IMR-90 (cell line): ENCODE measurements at regions not wholly inside any gene's neighbourhood (a gene's known extent, or its start where the extent isn't known, plus 50 kb on each side); places are given as distances from the start of the nearest gene placed in this dataset.

ENCODE experiments used
- ATAC-seq: fragments of 200-7000 bp; cut with Tn5 transposase; 2 replicates; pipeline ENCODE4 v1.9.1; 2020; ENCODE audit warnings: low read depth, mild to moderate bottlenecking, moderate library complexity
- BruUV-seq: library from RNA; stranded (reverse); fragments of 400-500 nt; replicated peaks from 2 replicates; lab custom pipeline; 2021; lab: Mats Ljungman, UMichigan
- CTCF ChIA-PET: fragments of 300-600 bp; formaldehyde crosslinking; extraction: SDS; loops from one replicate; lab custom pipeline; 2021; ENCODE audit warnings: antibody characterized with exemption; lab: Yijun Ruan, JAX
- POLR2A ChIA-PET: fragments of 300-600 bp; sonication (Branson Sonifier 250); formaldehyde crosslinking; loops from one replicate; lab custom pipeline; 2022; ENCODE audit warnings: antibody characterized with exemption; ENCODE audit not compliant: unreplicated experiment; lab: Charles Lee
- DNase-seq: peaks from one replicate; pipeline ENCODE4 v3.0.0; 2013
- H2AFZ ChIP-seq: replicated peaks from 2 replicates; pipeline ENCODE3; 2013; ENCODE audit warnings: low read length, mild to moderate bottlenecking; ENCODE audit not compliant: poor library complexity
- H2AK5ac ChIP-seq: 2 replicates; pipeline ENCODE4 v1.6.1; 2013; ENCODE audit warnings: low read depth, low read length, inconsistent platforms
- H2AK9ac ChIP-seq: replicated peaks from 2 replicates; pipeline ENCODE3; 2013; ENCODE audit warnings: mild to moderate bottlenecking, low read depth, low read length, moderate library complexity; ENCODE audit not compliant: poor library complexity
- H2BK120ac ChIP-seq: 2 replicates; pipeline ENCODE4 v1.6.1; 2013; ENCODE audit warnings: low read depth, low read length, inconsistent platforms
- H2BK15ac ChIP-seq: 3 replicates; pipeline ENCODE4 v1.6.1; 2013; ENCODE audit warnings: low read depth, low read length, inconsistent platforms
- H2BK20ac ChIP-seq: 2 replicates; pipeline ENCODE4 v1.6.1; 2013; ENCODE audit warnings: low read depth, mild to moderate bottlenecking, inconsistent platforms, low read length, moderate library complexity
- H2BK5ac ChIP-seq: 2 replicates; pipeline ENCODE4 v1.6.1; 2013; ENCODE audit warnings: mild to moderate bottlenecking, low read depth, low read length, inconsistent platforms; ENCODE audit not compliant: poor library complexity, severe bottlenecking
- H3K14ac ChIP-seq: replicated peaks from 2 replicates; pipeline ENCODE4 v1.6.1; 2013; ENCODE audit warnings: low read depth, low read length, inconsistent platforms
- H3K18ac ChIP-seq: 2 replicates; pipeline ENCODE4 v1.6.1; 2013; ENCODE audit warnings: low read depth, low read length, control low read depth
- H3K23ac ChIP-seq: 2 replicates; pipeline ENCODE4 v1.6.1; 2013; ENCODE audit warnings: low read depth, low read length, inconsistent platforms
- H3K27ac ChIP-seq: 2 replicates; pipeline ENCODE4 v1.5.1; 2013; ENCODE audit warnings: mild to moderate bottlenecking, control low read depth, low read length; ENCODE audit not compliant: insufficient read depth
- H3K27me3 ChIP-seq: 2 replicates; pipeline ENCODE4 v1.6.1; 2013; ENCODE audit warnings: low read length; ENCODE audit not compliant: control insufficient read depth, insufficient read depth
- H3K36me3 ChIP-seq: 2 replicates; pipeline ENCODE4 v1.6.1; 2013; ENCODE audit warnings: low read length, mixed read lengths; ENCODE audit not compliant: control insufficient read depth, insufficient read depth
- H3K4ac ChIP-seq: 2 replicates; pipeline ENCODE4 v1.6.1; 2013; ENCODE audit warnings: low read depth, low read length, inconsistent platforms
- H3K4me1 ChIP-seq: 2 replicates; pipeline ENCODE4 v1.6.1; 2013; ENCODE audit warnings: low read length, mixed read lengths; ENCODE audit not compliant: control insufficient read depth, insufficient read depth
- H3K4me2 ChIP-seq: 2 replicates; pipeline ENCODE4 v1.6.1; 2013; ENCODE audit warnings: low read depth, mild to moderate bottlenecking, control low read depth, low read length, moderate library complexity
- H3K4me3 ChIP-seq: 2 replicates; pipeline ENCODE4 v1.5.1; 2013; ENCODE audit warnings: low read depth, mild to moderate bottlenecking, control low read depth, low read length, moderate library complexity; ENCODE audit not compliant: insufficient read depth
- H3K56ac ChIP-seq: 2 replicates; pipeline ENCODE4 v1.6.1; 2013; ENCODE audit warnings: low read length, inconsistent platforms; ENCODE audit not compliant: insufficient read depth; ENCODE audit errors: extremely low read depth
- H3K79me1 ChIP-seq, 2 experiments: 2 replicates each; pipeline ENCODE4 v1.6.1; 2013; ENCODE audit warnings: low read length in 2 of 2, inconsistent platforms in 1 of 2, low read depth in 1 of 2
- H3K9ac ChIP-seq: 2 replicates; pipeline ENCODE4 v1.6.1; 2013; ENCODE audit warnings: low read depth, low read length, control low read depth
- H3K9me1 ChIP-seq: 2 replicates; pipeline ENCODE4 v1.6.1; 2013; ENCODE audit warnings: low read length, inconsistent platforms; ENCODE audit not compliant: insufficient read depth
- H3K9me3 ChIP-seq: 2 replicates; pipeline ENCODE4 v1.6.1; 2013; ENCODE audit warnings: low read length; ENCODE audit not compliant: control insufficient read depth, insufficient read depth
- H4K20me1 ChIP-seq: 2 replicates; pipeline ENCODE4 v1.6.1; 2013; ENCODE audit warnings: low read length, inconsistent platforms; ENCODE audit not compliant: insufficient read depth
- H4K5ac ChIP-seq: 2 replicates; pipeline ENCODE4 v1.6.1; 2013; ENCODE audit warnings: mild to moderate bottlenecking, low read depth, low read length, control low read depth
- H4K8ac ChIP-seq, 2 experiments: 2 replicates each; pipeline ENCODE4 v1.6.1; 2013; ENCODE audit warnings: low read depth in 2 of 2, low read length in 2 of 2, control low read depth in 1 of 2, inconsistent platforms in 1 of 2
- H4K91ac ChIP-seq: 2 replicates; pipeline ENCODE4 v1.6.1; 2013; ENCODE audit warnings: low read depth, low read length, inconsistent platforms; ENCODE audit not compliant: insufficient read depth
- BHLHE40 ChIP-seq: fragments of 150-350 bp; IDR thresholded peaks from 2 replicates; pipeline ENCODE4 v1.6.1; 2016; ENCODE audit warnings: mild to moderate bottlenecking, low read depth, low read length
- CEBPB ChIP-seq: IDR thresholded peaks from 2 replicates; pipeline ENCODE4 v1.6.1; 2012; ENCODE audit warnings: low read depth, low read length, improper control_type of control experiment
- MXI1 ChIP-seq: IDR thresholded peaks from 2 replicates; pipeline ENCODE4 v1.6.1; 2012; ENCODE audit warnings: low read depth, mild to moderate bottlenecking, low read length, moderate library complexity, borderline replicate concordance
- NFE2L2 ChIP-seq: fragments of 150-350 bp; IDR thresholded peaks from 2 replicates; pipeline ENCODE4 v1.6.1; 2016; ENCODE audit warnings: low read depth, mild to moderate bottlenecking, low read length
- POLR2A ChIP-seq: IDR thresholded peaks from 2 replicates; pipeline ENCODE4 v1.6.1; 2012; ENCODE audit warnings: mild to moderate bottlenecking, low read depth, low read length
- RAD21 ChIP-seq: IDR thresholded peaks from 2 replicates; pipeline ENCODE4 v1.6.1; 2012; ENCODE audit warnings: low read length, improper control_type of control experiment
- WGBS, 2 experiments: methylation state at CpG; one replicate each; pipeline versions ENCODE4 v1.1.5 to v1.1.7; 2013; ENCODE audit warnings: missing lambda C conversion rate in 2 of 2; ENCODE audit not compliant: insufficient read length in 1 of 2; ENCODE audit errors: extremely low coverage in 2 of 2; 5-methylcytosine and 5-hydroxymethylcytosine counted together
- dilution Hi-C: fragments of 300-500 bp; cut with HindIII; formaldehyde crosslinking; loops from one replicate; pipeline ENCODE4 v1.14.3; 2018; ENCODE audit warnings: low sequenced_read_pairs; ENCODE audit not compliant: unreplicated experiment
- in situ Hi-C: fragments of 300-500 bp; cut with MboI; formaldehyde crosslinking; loops from 3 replicates; pipeline ENCODE4 v1.14.3; 2019; ENCODE audit warnings: low sequenced_read_pairs, inconsistent platforms, mixed read lengths
- intact Hi-C: fragments of 100-400 bp; cut with micrococcal nuclease; formaldehyde crosslinking; loops from 2 replicates; pipeline ENCODE4 v1.10.0; 2022
- TF ChIP-seq, protein P1 (sequence below): fragments of 150-350 bp; IDR thresholded peaks from 2 replicates; pipeline ENCODE4 v1.6.1; 2017; ENCODE audit warnings: mild to moderate bottlenecking, antibody characterized with exemption, low read length, low read depth

DNA sequence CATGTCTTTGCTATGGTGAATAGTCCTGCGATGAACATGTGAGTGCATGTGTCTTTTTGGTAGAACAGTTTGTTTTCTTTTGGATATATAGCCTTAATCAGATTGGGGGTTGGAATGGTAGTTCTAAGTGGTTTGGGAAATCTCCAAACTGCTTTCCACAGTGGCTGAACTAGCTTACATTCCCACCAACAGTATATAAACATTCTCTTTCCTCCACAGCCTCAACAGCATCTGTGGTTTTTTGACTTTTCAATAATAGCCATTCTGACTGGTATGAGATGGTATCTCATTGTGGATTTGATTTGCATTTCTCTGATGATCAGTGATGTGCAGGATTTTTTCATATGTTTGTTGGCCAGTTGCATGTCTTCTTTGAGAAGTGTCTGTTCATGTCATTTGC, 112.2 kb upstream of the SESTD1 start:
- ATAC-seq: peak; percentile 91

More for the DNA sequence above, 112.2 kb upstream of the SESTD1 start:
- in situ Hi-C loops (no loop called here), dilution Hi-C loops (no loop called here), intact Hi-C loops (no loop called here)
- no TSS peak for BruUV-seq
- Histone ChIP-seq H3K9me3 (no peaks in the 10 kb centered on the region), H3K9ac (no peak overlapping the region), H2BK120ac (no peak overlapping the region), H3K4me3 (no peak overlapping the region), H3K18ac (no peak overlapping the region), H3K27ac (no peak overlapping the region), H3K4ac (no peak overlapping the region), H3K9me1 (no peaks in the 10 kb centered on the region), H2AK9ac (no peak overlapping the region), H2AFZ (no peak overlapping the region), H2BK20ac (no peak overlapping the region), H4K20me1 (no peaks in the 10 kb centered on the region), H3K27me3 (peaks cover 11% of the 10 kb centered on the region; the same call in 1 of the 2 replicates), H2AK5ac (no peak overlapping the region), H3K4me2 (no peak overlapping the region), H4K8ac (no peak overlapping the region), H4K91ac (no peak overlapping the region), H3K36me3 (no peaks in the 10 kb centered on the region), H2BK15ac (no peak overlapping the region), H3K23ac (no peak overlapping the region), H2BK5ac (no peak overlapping the region), H3K56ac (no peak overlapping the region), H3K14ac (no peak overlapping the region), H3K4me1 (peaks cover 2% of the 10 kb centered on the region), H3K79me1 (no peaks in the 10 kb centered on the region), H4K5ac (no peak overlapping the region)
- CTCF ChIA-PET: no interaction called here
- peak; percentile 58 for DNase-seq
- WGBS, 2 experiments: no CpG with 5 or more reads among the region's 1 CpG
- POLR2A ChIA-PET: no interaction called here
- TF ChIP-seq MXI1 (no peak), POLR2A (no peak), NFE2L2 (no peak), RAD21 (no peak), CEBPB (no peak), BHLHE40 (no peak)
- TF ChIP-seq, protein P1, sequence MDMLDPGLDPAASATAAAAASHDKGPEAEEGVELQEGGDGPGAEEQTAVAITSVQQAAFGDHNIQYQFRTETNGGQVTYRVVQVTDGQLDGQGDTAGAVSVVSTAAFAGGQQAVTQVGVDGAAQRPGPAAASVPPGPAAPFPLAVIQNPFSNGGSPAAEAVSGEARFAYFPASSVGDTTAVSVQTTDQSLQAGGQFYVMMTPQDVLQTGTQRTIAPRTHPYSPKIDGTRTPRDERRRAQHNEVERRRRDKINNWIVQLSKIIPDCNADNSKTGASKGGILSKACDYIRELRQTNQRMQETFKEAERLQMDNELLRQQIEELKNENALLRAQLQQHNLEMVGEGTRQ: no peak
